WTC11 (cell line): ENCODE measurements at regions not wholly inside any gene's neighbourhood (a gene's known extent, or its start where the extent isn't known, plus 50 kb on each side); places are given as distances from the start of the nearest gene placed in this dataset.

ENCODE experiments used
- ATAC-seq: fragments of 200-7000 bp; cut with Tn5 transposase; 2 replicates; pipeline ENCODE4 v1.10.0; 2021; ENCODE audit warnings: mild to moderate bottlenecking, moderate library complexity
- CTCF ChIA-PET: fragments of 300-600 bp; sonication (Branson Sonifier 250); formaldehyde crosslinking; loops from one replicate; lab custom pipeline; 2021; ENCODE audit warnings: antibody characterized with exemption; lab: Charles Lee
- POLR2A ChIA-PET: fragments of 350-600 bp; sonication (Branson Sonifier 250); formaldehyde crosslinking; loops from one replicate; lab custom pipeline; 2021; ENCODE audit warnings: antibody characterized with exemption; lab: Charles Lee
- DNase-seq: peaks from one replicate; pipeline ENCODE4 v3.0.0; 2021; ENCODE audit warnings: low spot score
- H3K27ac Mint-ChIP-seq: 2 replicates; pipeline ENCODE4 v1.8.0; 2021; ENCODE audit warnings: mixed read lengths
- H3K27me3 Mint-ChIP-seq: 2 replicates; pipeline ENCODE4 v1.8.0; 2021; ENCODE audit warnings: low read depth, mild to moderate bottlenecking, moderate library complexity, mixed read lengths
- H3K36me3 Mint-ChIP-seq: 2 replicates; pipeline ENCODE4 v1.8.0; 2021; ENCODE audit warnings: mixed read lengths
- H3K4me1 Mint-ChIP-seq: 2 replicates; pipeline ENCODE4 v1.8.0; 2022; ENCODE audit warnings: mixed read lengths
- H3K4me3 Mint-ChIP-seq: 2 replicates; pipeline ENCODE4 v1.8.0; 2021; ENCODE audit warnings: mild to moderate bottlenecking, moderate library complexity, mixed read lengths
- H3K9me3 Mint-ChIP-seq: 2 replicates; pipeline ENCODE4 v1.8.0; 2021; ENCODE audit warnings: mixed read lengths
- ATF1 ChIP-seq: sonication (generic); formaldehyde crosslinking; IDR thresholded peaks from 2 replicates; pipeline ENCODE4 v1.8.1; 2023; ENCODE audit warnings: mild to moderate bottlenecking, moderate library complexity, missing genetic modification reagents
- ELF4 ChIP-seq: sonication (generic); formaldehyde crosslinking; IDR thresholded peaks from 2 replicates; pipeline ENCODE4 v1.8.1; 2022; ENCODE audit warnings: low read depth, mild to moderate bottlenecking, moderate library complexity, missing genetic modification reagents
- ESRRA ChIP-seq: sonication (generic); formaldehyde crosslinking; IDR thresholded peaks from 2 replicates; pipeline ENCODE4 v1.8.1; 2022; ENCODE audit warnings: mild to moderate bottlenecking, missing genetic modification reagents, borderline replicate concordance
- ETV6 ChIP-seq: sonication (generic); formaldehyde crosslinking; IDR thresholded peaks from 2 replicates; pipeline ENCODE4 v1.8.1; 2022; ENCODE audit warnings: mild to moderate bottlenecking, missing genetic modification reagents
- GTF2I ChIP-seq: fragments of 250-450 bp; sonication (Bioruptor Pico); conservative IDR thresholded peaks from 2 replicates; pipeline ENCODE4 v1.4.0; 2021; ENCODE audit warnings: mild to moderate bottlenecking
- IRF2 ChIP-seq: sonication (generic); formaldehyde crosslinking; IDR thresholded peaks from 2 replicates; pipeline ENCODE4 v1.8.0; 2022; ENCODE audit warnings: low read depth, missing genetic modification reagents, borderline replicate concordance
- NR3C1 ChIP-seq: sonication (generic); formaldehyde crosslinking; conservative IDR thresholded peaks from 2 replicates; pipeline ENCODE4 v1.8.1; 2023; ENCODE audit warnings: low read depth, mild to moderate bottlenecking, missing genetic modification reagents
- SOX15 ChIP-seq: fragments of 250-450 bp; sonication (Bioruptor Pico); IDR thresholded peaks from 2 replicates; pipeline ENCODE4 v1.9.0; 2021; ENCODE audit warnings: mild to moderate bottlenecking
- TEAD4 ChIP-seq: sonication (generic); formaldehyde crosslinking; IDR thresholded peaks from 2 replicates; pipeline ENCODE4 v1.8.0; 2022; ENCODE audit warnings: mild to moderate bottlenecking, missing genetic modification reagents
- ZNF416 ChIP-seq: fragments of 250-450 bp; sonication (Bioruptor Pico); IDR thresholded peaks from 2 replicates; pipeline ENCODE4 v1.9.0; 2021; ENCODE audit warnings: mild to moderate bottlenecking, inconsistent platforms
- TF ChIP-seq, protein P1 (sequence below): sonication (generic); formaldehyde crosslinking; IDR thresholded peaks from 2 replicates; pipeline ENCODE4 v1.8.0; 2022; ENCODE audit warnings: missing genetic modification reagents
- TF ChIP-seq, protein P2 (sequence below): sonication (generic); formaldehyde crosslinking; IDR thresholded peaks from 2 replicates; pipeline ENCODE4 v1.8.1; 2022; ENCODE audit warnings: low read depth, missing genetic modification reagents, borderline replicate concordance
- TF ChIP-seq, protein P3 (sequence below): sonication (generic); formaldehyde crosslinking; IDR thresholded peaks from 2 replicates; pipeline ENCODE4 v1.8.0; 2022; ENCODE audit warnings: mild to moderate bottlenecking, missing genetic modification reagents
- TF ChIP-seq, protein P4 (sequence below): fragments of 250-450 bp; sonication (Bioruptor Pico); IDR thresholded peaks from 2 replicates; pipeline ENCODE4 v2.1.2; 2022; ENCODE audit warnings: mild to moderate bottlenecking, moderate library complexity
- TF ChIP-seq, protein P5 (sequence below): fragments of 250-450 bp; sonication (Bioruptor Pico); conservative IDR thresholded peaks from 2 replicates; pipeline ENCODE4 v1.9.0; 2021; ENCODE audit warnings: mild to moderate bottlenecking
- TF ChIP-seq, protein P6 (sequence below): sonication (generic); formaldehyde crosslinking; IDR thresholded peaks from 2 replicates; pipeline ENCODE4 v1.8.0; 2023; ENCODE audit warnings: mild to moderate bottlenecking, missing genetic modification reagents
- TF ChIP-seq, protein P7 (sequence below): sonication (generic); formaldehyde crosslinking; IDR thresholded peaks from 2 replicates; pipeline ENCODE4 v1.8.0; 2022; ENCODE audit warnings: mild to moderate bottlenecking, missing genetic modification reagents
- TF ChIP-seq, protein P8 (sequence below): sonication (generic); formaldehyde crosslinking; IDR thresholded peaks from 2 replicates; pipeline ENCODE4 v1.8.0; 2022; ENCODE audit warnings: mild to moderate bottlenecking, missing genetic modification reagents

DNA sequence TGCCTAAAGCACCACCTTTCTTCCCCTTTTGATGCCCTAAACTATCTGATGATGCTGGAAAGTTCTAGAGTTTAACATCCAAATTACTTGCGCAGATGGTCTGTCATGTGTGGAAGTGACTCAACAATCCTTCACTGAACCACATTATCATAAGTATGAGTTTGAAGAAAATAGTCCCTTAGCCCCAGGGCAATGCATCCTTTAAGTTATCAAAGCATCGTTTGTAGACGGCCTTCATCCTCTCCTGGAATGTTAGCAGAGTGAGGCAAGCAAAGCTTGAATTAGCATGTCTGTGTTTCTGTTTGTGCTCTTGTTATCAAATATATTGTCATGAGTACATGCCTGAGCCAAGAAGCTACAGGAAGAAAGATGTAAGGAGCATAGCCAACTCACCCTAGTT lies 570.9 kb downstream of the MID1IP1 start:
- no peaks in the 10 kb centered on the region for H3K36me3 Mint-ChIP-seq
- H3K9me3 Mint-ChIP-seq = no peaks in the 10 kb centered on the region
- H3K4me1 Mint-ChIP-seq = no peaks in the 10 kb centered on the region
- DNase-seq (no peak), ATAC-seq (no peak)
- no peak overlapping the region for H3K4me3 Mint-ChIP-seq
- TF ChIP-seq, protein P1, sequence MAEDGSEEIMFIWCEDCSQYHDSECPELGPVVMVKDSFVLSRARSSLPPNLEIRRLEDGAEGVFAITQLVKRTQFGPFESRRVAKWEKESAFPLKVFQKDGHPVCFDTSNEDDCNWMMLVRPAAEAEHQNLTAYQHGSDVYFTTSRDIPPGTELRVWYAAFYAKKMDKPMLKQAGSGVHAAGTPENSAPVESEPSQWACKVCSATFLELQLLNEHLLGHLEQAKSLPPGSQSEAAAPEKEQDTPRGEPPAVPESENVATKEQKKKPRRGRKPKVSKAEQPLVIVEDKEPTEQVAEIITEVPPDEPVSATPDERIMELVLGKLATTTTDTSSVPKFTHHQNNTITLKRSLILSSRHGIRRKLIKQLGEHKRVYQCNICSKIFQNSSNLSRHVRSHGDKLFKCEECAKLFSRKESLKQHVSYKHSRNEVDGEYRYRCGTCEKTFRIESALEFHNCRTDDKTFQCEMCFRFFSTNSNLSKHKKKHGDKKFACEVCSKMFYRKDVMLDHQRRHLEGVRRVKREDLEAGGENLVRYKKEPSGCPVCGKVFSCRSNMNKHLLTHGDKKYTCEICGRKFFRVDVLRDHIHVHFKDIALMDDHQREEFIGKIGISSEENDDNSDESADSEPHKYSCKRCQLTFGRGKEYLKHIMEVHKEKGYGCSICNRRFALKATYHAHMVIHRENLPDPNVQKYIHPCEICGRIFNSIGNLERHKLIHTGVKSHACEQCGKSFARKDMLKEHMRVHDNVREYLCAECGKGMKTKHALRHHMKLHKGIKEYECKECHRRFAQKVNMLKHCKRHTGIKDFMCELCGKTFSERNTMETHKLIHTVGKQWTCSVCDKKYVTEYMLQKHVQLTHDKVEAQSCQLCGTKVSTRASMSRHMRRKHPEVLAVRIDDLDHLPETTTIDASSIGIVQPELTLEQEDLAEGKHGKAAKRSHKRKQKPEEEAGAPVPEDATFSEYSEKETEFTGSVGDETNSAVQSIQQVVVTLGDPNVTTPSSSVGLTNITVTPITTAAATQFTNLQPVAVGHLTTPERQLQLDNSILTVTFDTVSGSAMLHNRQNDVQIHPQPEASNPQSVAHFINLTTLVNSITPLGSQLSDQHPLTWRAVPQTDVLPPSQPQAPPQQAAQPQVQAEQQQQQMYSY = no peak
- TF ChIP-seq ZNF416 (CRISPR knock-in tag) (no peak), ESRRA (CRISPR knock-in tag) (no peak), ELF4 (CRISPR knock-in tag) (no peak), NR3C1 (CRISPR knock-in tag) (no peak), ATF1 (CRISPR knock-in tag) (no peak), TEAD4 (CRISPR knock-in tag) (no peak), IRF2 (CRISPR knock-in tag) (no peak), SOX15 (CRISPR knock-in tag) (no peak), ETV6 (CRISPR knock-in tag) (no peak), GTF2I (CRISPR knock-in tag) (no peak)
- TF ChIP-seq, protein P2, sequence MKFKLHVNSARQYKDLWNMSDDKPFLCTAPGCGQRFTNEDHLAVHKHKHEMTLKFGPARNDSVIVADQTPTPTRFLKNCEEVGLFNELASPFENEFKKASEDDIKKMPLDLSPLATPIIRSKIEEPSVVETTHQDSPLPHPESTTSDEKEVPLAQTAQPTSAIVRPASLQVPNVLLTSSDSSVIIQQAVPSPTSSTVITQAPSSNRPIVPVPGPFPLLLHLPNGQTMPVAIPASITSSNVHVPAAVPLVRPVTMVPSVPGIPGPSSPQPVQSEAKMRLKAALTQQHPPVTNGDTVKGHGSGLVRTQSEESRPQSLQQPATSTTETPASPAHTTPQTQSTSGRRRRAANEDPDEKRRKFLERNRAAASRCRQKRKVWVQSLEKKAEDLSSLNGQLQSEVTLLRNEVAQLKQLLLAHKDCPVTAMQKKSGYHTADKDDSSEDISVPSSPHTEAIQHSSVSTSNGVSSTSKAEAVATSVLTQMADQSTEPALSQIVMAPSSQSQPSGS (CRISPR knock-in tag) = no peak
- TF ChIP-seq, protein P3, sequence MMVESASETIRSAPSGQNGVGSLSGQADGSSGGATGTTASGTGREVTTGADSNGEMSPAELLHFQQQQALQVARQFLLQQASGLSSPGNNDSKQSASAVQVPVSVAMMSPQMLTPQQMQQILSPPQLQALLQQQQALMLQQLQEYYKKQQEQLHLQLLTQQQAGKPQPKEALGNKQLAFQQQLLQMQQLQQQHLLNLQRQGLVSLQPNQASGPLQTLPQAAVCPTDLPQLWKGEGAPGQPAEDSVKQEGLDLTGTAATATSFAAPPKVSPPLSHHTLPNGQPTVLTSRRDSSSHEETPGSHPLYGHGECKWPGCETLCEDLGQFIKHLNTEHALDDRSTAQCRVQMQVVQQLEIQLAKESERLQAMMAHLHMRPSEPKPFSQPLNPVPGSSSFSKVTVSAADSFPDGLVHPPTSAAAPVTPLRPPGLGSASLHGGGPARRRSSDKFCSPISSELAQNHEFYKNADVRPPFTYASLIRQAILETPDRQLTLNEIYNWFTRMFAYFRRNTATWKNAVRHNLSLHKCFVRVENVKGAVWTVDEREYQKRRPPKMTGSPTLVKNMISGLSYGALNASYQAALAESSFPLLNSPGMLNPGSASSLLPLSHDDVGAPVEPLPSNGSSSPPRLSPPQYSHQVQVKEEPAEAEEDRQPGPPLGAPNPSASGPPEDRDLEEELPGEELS = no peak
- TF ChIP-seq, protein P4, sequence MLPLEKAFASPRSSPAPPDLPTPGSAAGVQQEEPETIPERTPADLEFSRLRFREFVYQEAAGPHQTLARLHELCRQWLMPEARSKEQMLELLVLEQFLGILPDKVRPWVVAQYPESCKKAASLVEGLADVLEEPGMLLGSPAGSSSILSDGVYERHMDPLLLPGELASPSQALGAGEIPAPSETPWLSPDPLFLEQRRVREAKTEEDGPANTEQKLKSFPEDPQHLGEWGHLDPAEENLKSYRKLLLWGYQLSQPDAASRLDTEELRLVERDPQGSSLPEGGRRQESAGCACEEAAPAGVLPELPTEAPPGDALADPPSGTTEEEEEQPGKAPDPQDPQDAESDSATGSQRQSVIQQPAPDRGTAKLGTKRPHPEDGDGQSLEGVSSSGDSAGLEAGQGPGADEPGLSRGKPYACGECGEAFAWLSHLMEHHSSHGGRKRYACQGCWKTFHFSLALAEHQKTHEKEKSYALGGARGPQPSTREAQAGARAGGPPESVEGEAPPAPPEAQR (CRISPR knock-in tag) = no peak
- TF ChIP-seq, protein P5, sequence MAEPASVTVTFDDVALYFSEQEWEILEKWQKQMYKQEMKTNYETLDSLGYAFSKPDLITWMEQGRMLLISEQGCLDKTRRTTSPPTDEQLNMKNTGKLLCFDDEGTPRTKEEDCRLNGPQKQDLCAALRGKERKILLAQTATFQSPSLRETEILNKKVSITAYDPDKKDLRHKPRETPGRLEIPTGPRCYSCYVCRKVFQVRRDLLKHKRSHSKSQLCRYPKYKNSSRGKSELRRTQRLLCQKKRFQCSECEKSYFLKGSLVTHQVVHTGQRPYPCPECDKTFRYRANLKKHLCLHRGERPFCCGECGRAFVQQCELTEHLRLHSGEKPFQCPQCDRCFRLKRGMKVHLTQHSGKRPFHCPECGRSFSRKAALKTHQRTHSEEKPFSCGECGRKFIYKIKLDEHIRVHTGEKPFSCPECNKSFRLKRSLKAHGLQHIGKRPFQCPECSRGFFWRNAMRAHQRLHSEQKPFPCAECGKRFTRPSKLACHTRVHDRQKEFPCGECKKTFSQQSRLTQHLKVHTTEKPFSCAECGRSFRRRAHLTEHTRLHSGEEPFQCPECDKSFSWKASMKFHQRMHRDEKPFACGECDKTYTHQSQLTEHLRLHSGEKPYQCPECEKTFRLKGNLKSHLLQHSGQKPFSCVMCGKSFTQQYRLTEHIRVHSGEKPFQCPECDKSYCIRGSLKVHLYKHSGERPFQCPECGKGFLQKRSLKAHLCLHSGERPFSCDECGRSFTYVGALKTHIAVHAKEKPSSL (CRISPR knock-in tag) = no peak
- TF ChIP-seq, protein P6, sequence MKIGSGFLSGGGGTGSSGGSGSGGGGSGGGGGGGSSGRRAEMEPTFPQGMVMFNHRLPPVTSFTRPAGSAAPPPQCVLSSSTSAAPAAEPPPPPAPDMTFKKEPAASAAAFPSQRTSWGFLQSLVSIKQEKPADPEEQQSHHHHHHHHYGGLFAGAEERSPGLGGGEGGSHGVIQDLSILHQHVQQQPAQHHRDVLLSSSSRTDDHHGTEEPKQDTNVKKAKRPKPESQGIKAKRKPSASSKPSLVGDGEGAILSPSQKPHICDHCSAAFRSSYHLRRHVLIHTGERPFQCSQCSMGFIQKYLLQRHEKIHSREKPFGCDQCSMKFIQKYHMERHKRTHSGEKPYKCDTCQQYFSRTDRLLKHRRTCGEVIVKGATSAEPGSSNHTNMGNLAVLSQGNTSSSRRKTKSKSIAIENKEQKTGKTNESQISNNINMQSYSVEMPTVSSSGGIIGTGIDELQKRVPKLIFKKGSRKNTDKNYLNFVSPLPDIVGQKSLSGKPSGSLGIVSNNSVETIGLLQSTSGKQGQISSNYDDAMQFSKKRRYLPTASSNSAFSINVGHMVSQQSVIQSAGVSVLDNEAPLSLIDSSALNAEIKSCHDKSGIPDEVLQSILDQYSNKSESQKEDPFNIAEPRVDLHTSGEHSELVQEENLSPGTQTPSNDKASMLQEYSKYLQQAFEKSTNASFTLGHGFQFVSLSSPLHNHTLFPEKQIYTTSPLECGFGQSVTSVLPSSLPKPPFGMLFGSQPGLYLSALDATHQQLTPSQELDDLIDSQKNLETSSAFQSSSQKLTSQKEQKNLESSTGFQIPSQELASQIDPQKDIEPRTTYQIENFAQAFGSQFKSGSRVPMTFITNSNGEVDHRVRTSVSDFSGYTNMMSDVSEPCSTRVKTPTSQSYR (CRISPR knock-in tag) = no peak
- TF ChIP-seq, protein P7, sequence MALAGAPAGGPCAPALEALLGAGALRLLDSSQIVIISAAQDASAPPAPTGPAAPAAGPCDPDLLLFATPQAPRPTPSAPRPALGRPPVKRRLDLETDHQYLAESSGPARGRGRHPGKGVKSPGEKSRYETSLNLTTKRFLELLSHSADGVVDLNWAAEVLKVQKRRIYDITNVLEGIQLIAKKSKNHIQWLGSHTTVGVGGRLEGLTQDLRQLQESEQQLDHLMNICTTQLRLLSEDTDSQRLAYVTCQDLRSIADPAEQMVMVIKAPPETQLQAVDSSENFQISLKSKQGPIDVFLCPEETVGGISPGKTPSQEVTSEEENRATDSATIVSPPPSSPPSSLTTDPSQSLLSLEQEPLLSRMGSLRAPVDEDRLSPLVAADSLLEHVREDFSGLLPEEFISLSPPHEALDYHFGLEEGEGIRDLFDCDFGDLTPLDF (CRISPR knock-in tag) = no peak
- TF ChIP-seq, protein P8, sequence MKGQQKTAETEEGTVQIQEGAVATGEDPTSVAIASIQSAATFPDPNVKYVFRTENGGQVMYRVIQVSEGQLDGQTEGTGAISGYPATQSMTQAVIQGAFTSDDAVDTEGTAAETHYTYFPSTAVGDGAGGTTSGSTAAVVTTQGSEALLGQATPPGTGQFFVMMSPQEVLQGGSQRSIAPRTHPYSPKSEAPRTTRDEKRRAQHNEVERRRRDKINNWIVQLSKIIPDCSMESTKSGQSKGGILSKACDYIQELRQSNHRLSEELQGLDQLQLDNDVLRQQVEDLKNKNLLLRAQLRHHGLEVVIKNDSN = no peak
- no peak overlapping the region for H3K27ac Mint-ChIP-seq
- POLR2A ChIA-PET = no interaction called here
- no peaks in the 10 kb centered on the region; the same call in 1 of the 2 replicates for H3K27me3 Mint-ChIP-seq
- CTCF ChIA-PET = no interaction called here
